ENCODE measurements at regions not wholly inside any gene's neighbourhood (a gene's known extent, or its start where the extent isn't known, plus 50 kb on each side); places are given as distances from the start of the nearest gene placed in this dataset.

- Histone ChIP-seq H3K36me3 (no peaks in the 10 kb centered on the region), H3K27ac (no peak overlapping the region), H3K9me3 (no peaks in the 10 kb centered on the region), H3K27me3 (no peaks in the 10 kb centered on the region), H3K4me3 (no peak overlapping the region), H3K4me1 (no peaks in the 10 kb centered on the region)
- DNase-seq = no peak
- TF ChIP-seq CTCF (IDR thresholded peaks at IDR 0.05) = no peak
Observed at GRCh38 chr2:128633501-128633900, 314.8 kb upstream of the HS6ST1 start.

- DNase-seq = peak in 1 of 3 donors; percentile 24
- H3K4me1 ChIP-seq = no peaks in the 10 kb centered on the region
- no peak for TF ChIP-seq POLR2A (IDR thresholded peaks at IDR 0.05)
- no peak for TF ChIP-seq CTCF (IDR thresholded peaks at IDR 0.05)
- no peaks in the 10 kb centered on the region for H3K9me3 ChIP-seq
- no peaks in the 10 kb centered on the region for H3K27me3 ChIP-seq
- no peak overlapping the region for H3K4me3 ChIP-seq
- no peaks in the 10 kb centered on the region for H3K36me3 ChIP-seq
- no peak overlapping the region for H3K27ac ChIP-seq
Observed at GRCh38 chr2:128635361-128635900, 316.8 kb upstream of the HS6ST1 start.

- H3K27ac ChIP-seq = no peak overlapping the region
- no peaks in the 10 kb centered on the region for H3K9me3 ChIP-seq
- DNase-seq = no peak
- TF ChIP-seq POLR2A (IDR thresholded peaks at IDR 0.05) (no peak), CTCF (IDR thresholded peaks at IDR 0.05) (no peak)
- no peaks in the 10 kb centered on the region for H3K36me3 ChIP-seq
- H3K4me1 ChIP-seq = no peaks in the 10 kb centered on the region
- H3K27me3 ChIP-seq = no peaks in the 10 kb centered on the region
- H3K4me3 ChIP-seq = no peak overlapping the region
Observed at GRCh38 chr2:128636802-128637147, 318.1 kb upstream of the HS6ST1 start.

GRCh38 chr2:128637481-128638155 lies 318.9 kb upstream of the HS6ST1 start:
- H3K27me3 ChIP-seq = no peaks in the 10 kb centered on the region
- TF ChIP-seq POLR2A (IDR thresholded peaks at IDR 0.05) = no peak
- no peak overlapping the region for H3K4me3 ChIP-seq
- H3K4me1 ChIP-seq = no peaks in the 10 kb centered on the region
- no peaks in the 10 kb centered on the region for H3K36me3 ChIP-seq
- no peaks in the 10 kb centered on the region for H3K9me3 ChIP-seq
- DNase-seq = peak in 1 of 3 donors; percentile 14
- H3K27ac ChIP-seq = no peak overlapping the region

- Histone ChIP-seq H3K4me1 (no peaks in the 10 kb centered on the region), H3K9me3 (no peaks in the 10 kb centered on the region), H3K4me3 (no peak overlapping the region), H3K36me3 (no peaks in the 10 kb centered on the region), H3K27ac (no peak overlapping the region), H3K27me3 (no peaks in the 10 kb centered on the region)
- TF ChIP-seq CTCF (IDR thresholded peaks at IDR 0.05) = no peak
- peak in 1 of 3 donors; percentile 42 for DNase-seq
Observed at GRCh38 chr2:128638341-128639119, 319.9 kb upstream of the HS6ST1 start.

GRCh38 chr2:128639120-128639477 lies 320.4 kb upstream of the HS6ST1 start:
- no peak for DNase-seq
- Histone ChIP-seq H3K9me3 (no peaks in the 10 kb centered on the region), H3K27ac (no peak overlapping the region), H3K4me1 (no peaks in the 10 kb centered on the region), H3K27me3 (no peaks in the 10 kb centered on the region), H3K36me3 (no peaks in the 10 kb centered on the region), H3K4me3 (no peak overlapping the region)
- no peak for TF ChIP-seq CTCF (IDR thresholded peaks at IDR 0.05)
- no peak for TF ChIP-seq POLR2A (IDR thresholded peaks at IDR 0.05)

All from Peyer's patch (tissue), 4 donors.